ENCODE measurements at regions not wholly inside any gene's neighbourhood (a gene's known extent, or its start where the extent isn't known, plus 50 kb on each side); places are given as distances from the start of the nearest gene placed in this dataset.

- Histone ChIP-seq H3K4me1 (no peaks in the 10 kb centered on the region), H3K36me3 (no peaks in the 10 kb centered on the region), H3K27ac (replicated peaks) (no peak overlapping the region), H3K4me3 (no peak overlapping the region), H3K9me3 (replicated peaks) (peaks cover 37% of the 10 kb centered on the region), H3K27me3 (ENCODE audit: low read depth) (no peaks in the 10 kb centered on the region)
- no peak for DNase-seq
- TF ChIP-seq CTCF (IDR thresholded peaks at IDR 0.05; ENCODE audit: borderline replicate concordance), result no peak
- intact Hi-C loops (cut with micrococcal nuclease), result no loop called here
Measured at GRCh38 chr4:124173912-124174311, 538.6 kb downstream of the ANKRD50 start.

GRCh38 chr4:124177647-124178425 is 534.7 kb downstream of the ANKRD50 start:
- no peaks in the 10 kb centered on the region for H3K4me1 ChIP-seq
- intact Hi-C loops (cut with micrococcal nuclease), result no loop called here
- no peak overlapping the region for H3K27ac ChIP-seq (replicated peaks)
- H3K27me3 ChIP-seq (ENCODE audit: low read depth), result no peaks in the 10 kb centered on the region
- no peak for DNase-seq
- H3K9me3 ChIP-seq (replicated peaks), result peaks cover 6% of the 10 kb centered on the region
- no peaks in the 10 kb centered on the region for H3K36me3 ChIP-seq
- no peak for TF ChIP-seq CTCF (IDR thresholded peaks at IDR 0.05; ENCODE audit: borderline replicate concordance)
- no peak overlapping the region for H3K4me3 ChIP-seq

- no peaks in the 10 kb centered on the region for H3K4me1 ChIP-seq
- intact Hi-C loops (cut with micrococcal nuclease), result no loop called here
Measured at GRCh38 chr4:124178449-124179021, 534.0 kb downstream of the ANKRD50 start.

GRCh38 chr4:124179506-124180186 is 532.9 kb downstream of the ANKRD50 start:
- H3K36me3 ChIP-seq, result no peaks in the 10 kb centered on the region
- H3K4me3 ChIP-seq, result no peak overlapping the region
- intact Hi-C loops (cut with micrococcal nuclease), result no loop called here
- no peak for TF ChIP-seq CTCF (IDR thresholded peaks at IDR 0.05; ENCODE audit: borderline replicate concordance)
- no peak for DNase-seq
- H3K27ac ChIP-seq (replicated peaks), result no peak overlapping the region
- H3K9me3 ChIP-seq (replicated peaks), result no peaks in the 10 kb centered on the region
- no peaks in the 10 kb centered on the region for H3K4me1 ChIP-seq
- no peaks in the 10 kb centered on the region for H3K27me3 ChIP-seq (ENCODE audit: low read depth)

More at GRCh38 chr4:124178449-124179021, 534.0 kb downstream of the ANKRD50 start:
- Histone ChIP-seq H3K27ac (replicated peaks) (no peak overlapping the region), H3K36me3 (no peaks in the 10 kb centered on the region), H3K9me3 (replicated peaks) (no peaks in the 10 kb centered on the region), H3K27me3 (ENCODE audit: low read depth) (no peaks in the 10 kb centered on the region), H3K4me3 (no peak overlapping the region)
- no peak for TF ChIP-seq CTCF (IDR thresholded peaks at IDR 0.05; ENCODE audit: borderline replicate concordance)
- DNase-seq, result no peak

GRCh38 chr4:124181039-124181438 is 531.5 kb downstream of the ANKRD50 start:
- no peak overlapping the region for H3K4me3 ChIP-seq
- H3K27ac ChIP-seq (replicated peaks), result no peak overlapping the region
- H3K4me1 ChIP-seq, result no peaks in the 10 kb centered on the region
- H3K36me3 ChIP-seq, result no peaks in the 10 kb centered on the region
- H3K27me3 ChIP-seq (ENCODE audit: low read depth), result no peaks in the 10 kb centered on the region
- H3K9me3 ChIP-seq (replicated peaks), result no peaks in the 10 kb centered on the region
- DNase-seq, result no peak
- TF ChIP-seq CTCF (IDR thresholded peaks at IDR 0.05; ENCODE audit: borderline replicate concordance), result no peak
- intact Hi-C loops (cut with micrococcal nuclease), result no loop called here

Data from left ventricle myocardium inferior (tissue), 1 donor.